Endothelial cell of umbilical vein (primary cell): ENCODE measurements at regions not wholly inside any gene's neighbourhood (a gene's known extent, or its start where the extent isn't known, plus 50 kb on each side); places are given as distances from the start of the nearest gene placed in this dataset.

Experiments
- BruUV-seq: library from RNA; stranded (reverse); fragments of 400-500 nt; replicated peaks from 2 replicates; lab custom pipeline; 2021; lab: Mats Ljungman, UMichigan
- CTCF ChIA-PET: fragments of 300-600, 350-600 bp; sonication (Branson Sonifier 250); formaldehyde crosslinking; loops from one replicate; lab custom pipeline; 2021; ENCODE audit warnings: antibody characterized with exemption, inconsistent platforms; lab: Charles Lee
- POLR2A ChIA-PET: fragments of 300-600, 350-600 bp; sonication (Branson Sonifier 250); formaldehyde crosslinking; loops from one replicate; lab custom pipeline; 2021; ENCODE audit warnings: antibody characterized with exemption, inconsistent platforms; lab: Charles Lee
- DNase-seq: peaks from one replicate; pipeline ENCODE4 v3.0.0-alpha.2; 2011; ENCODE audit warnings: low read depth, low spot score
- FAIRE-seq: peaks from 2 replicates; lab custom pipeline; 2011; peaks lifted over from hg19 to GRCh38; lab: Jason Lieb, UNC
- H2AFZ ChIP-seq: 2 replicates; pipeline ENCODE4 v1.6.0; 2012; ENCODE audit warnings: low read depth, low read length, control low read depth, inconsistent platforms
- H3K27ac ChIP-seq: 2 replicates; pipeline ENCODE4 v1.5.1; 2011; ENCODE audit warnings: low read depth, mild to moderate bottlenecking, control low read depth, low read length, moderate library complexity; ENCODE audit not compliant: insufficient read depth
- H3K27me3 ChIP-seq, 2 experiments: 2 replicates each; pipeline versions ENCODE4 v1.6.0 to v1.6.1; 2011; ENCODE audit warnings: low read length in 2 of 2, mixed read lengths in 1 of 2; ENCODE audit not compliant: control insufficient read depth in 2 of 2, insufficient read depth in 2 of 2
- H3K36me3 ChIP-seq, 2 experiments: 2 replicates in 1 of 2; 3 replicates in 1 of 2; pipeline ENCODE4 v1.5.1; 2011; ENCODE audit warnings: low read length in 2 of 2, mild to moderate bottlenecking in 1 of 2, moderate library complexity in 1 of 2; ENCODE audit not compliant: control insufficient read depth in 2 of 2, insufficient read depth in 2 of 2; ENCODE audit errors: extremely low read depth in 1 of 2
- H3K4me1 ChIP-seq: 3 replicates; pipeline ENCODE4 v1.5.1; 2011; ENCODE audit warnings: mild to moderate bottlenecking, low read length; ENCODE audit not compliant: control insufficient read depth, insufficient read depth; ENCODE audit errors: extremely low read depth
- H3K4me2 ChIP-seq: 2 replicates; pipeline ENCODE4 v1.6.1; 2011; ENCODE audit warnings: low read length, control low read depth, mixed read lengths; ENCODE audit not compliant: insufficient read depth
- H3K4me3 ChIP-seq, 3 experiments: fragments of 200-600 bp in 1 of 3; sonication (generic), shearing (Covaris generic) in 1 of 3; replicated peaks in 1 of 3; 2 replicates each; pipeline ENCODE4 v1.5.1; 2011 to 2016; ENCODE audit warnings: control low read depth in 3 of 3, low read length in 3 of 3, mild to moderate bottlenecking in 2 of 3, inconsistent platforms in 1 of 3, low read depth in 1 of 3, moderate library complexity in 1 of 3; ENCODE audit not compliant: insufficient read depth in 1 of 3
- H3K79me2 ChIP-seq: 2 replicates; pipeline ENCODE4 v1.6.0; 2012; ENCODE audit warnings: low read length, inconsistent platforms; ENCODE audit not compliant: control insufficient read depth, insufficient read depth
- H3K9ac ChIP-seq: replicated peaks from 2 replicates; pipeline ENCODE3; 2011; ENCODE audit warnings: low read length, control low read depth; ENCODE audit not compliant: insufficient read depth; ENCODE audit errors: extremely low read depth
- H3K9me1 ChIP-seq: replicated peaks from 3 replicates; pipeline ENCODE4 v1.6.0; 2011; ENCODE audit warnings: mild to moderate bottlenecking, low read length; ENCODE audit not compliant: control insufficient read depth, insufficient read depth; ENCODE audit errors: extremely low read depth
- H3K9me3 ChIP-seq: replicated peaks from 2 replicates; pipeline ENCODE4 v1.5.1; 2012; ENCODE audit warnings: low read length, inconsistent platforms; ENCODE audit not compliant: control insufficient read depth, insufficient read depth
- H4K20me1 ChIP-seq: replicated peaks from 2 replicates; pipeline ENCODE3; 2011; ENCODE audit warnings: mild to moderate bottlenecking, low read length; ENCODE audit not compliant: control insufficient read depth, insufficient read depth; ENCODE audit errors: extremely low read depth
- EZH2 ChIP-seq: IDR thresholded peaks from 2 replicates; pipeline ENCODE4 v1.6.1; 2012; ENCODE audit warnings: borderline replicate concordance, low read depth, mild to moderate bottlenecking, moderate library complexity, low read length, inconsistent platforms; ENCODE audit not compliant: severe bottlenecking
- FOS ChIP-seq: IDR thresholded peaks from 2 replicates; pipeline ENCODE4 v1.6.1; 2011; ENCODE audit warnings: mild to moderate bottlenecking, low read length, moderate library complexity, borderline replicate concordance; ENCODE audit not compliant: insufficient read depth
- GATA2 ChIP-seq: IDR thresholded peaks from 2 replicates; pipeline ENCODE4 v1.7.0; 2011; ENCODE audit warnings: low read depth, mild to moderate bottlenecking, moderate library complexity, mixed read lengths, low read length; ENCODE audit not compliant: insufficient read length, insufficient read depth
- JUN ChIP-seq: IDR thresholded peaks from 2 replicates; pipeline ENCODE4 v1.6.1; 2011; ENCODE audit warnings: borderline replicate concordance, low read depth; ENCODE audit not compliant: insufficient read length, insufficient read depth
- MYC ChIP-seq: IDR thresholded peaks from one replicate; pipeline ENCODE4 v1.6.1; 2011; ENCODE audit warnings: mild to moderate bottlenecking, low read depth, low read length
- POLR2A ChIP-seq: IDR thresholded peaks from 2 replicates; pipeline ENCODE4 v1.6.1; 2012; ENCODE audit warnings: low read depth, mild to moderate bottlenecking, control low read depth, low read length
- POLR2AphosphoS5 ChIP-seq: IDR thresholded peaks from 2 replicates; pipeline ENCODE4 v1.6.1; 2012; ENCODE audit warnings: low read depth, mild to moderate bottlenecking, control low read depth, low read length, moderate library complexity; ENCODE audit not compliant: insufficient read depth
- dilution Hi-C: fragments of 300-500 bp; cut with MboI; formaldehyde crosslinking; loops from one replicate; pipeline ENCODE4 v1.15.0; 2019; ENCODE audit warnings: low sequenced_read_pairs; ENCODE audit not compliant: extremely low pct_ligation_motif_present
- intact Hi-C: fragments of 100-400 bp; cut with micrococcal nuclease; formaldehyde crosslinking; loops from one replicate; pipeline ENCODE4 v1.10.0; 2022
- TF ChIP-seq, protein P1 (sequence below): IDR thresholded peaks from 2 replicates; pipeline ENCODE4 v1.6.1; 2011; ENCODE audit not compliant: insufficient read depth, insufficient read length
- TF ChIP-seq, protein P2 (sequence below), 2 donors: IDR thresholded peaks; 1 replicate in 1 of 2; 2 replicates in 1 of 2; pipeline ENCODE4 v1.5.1; 2011; ENCODE audit warnings: low read length in 2 of 2, mild to moderate bottlenecking in 2 of 2, moderate library complexity in 2 of 2, control low read depth in 1 of 2, inconsistent platforms in 1 of 2, low read depth in 1 of 2; ENCODE audit not compliant: insufficient read depth in 1 of 2; ENCODE audit errors: extremely low read depth in 1 of 2

DNA sequence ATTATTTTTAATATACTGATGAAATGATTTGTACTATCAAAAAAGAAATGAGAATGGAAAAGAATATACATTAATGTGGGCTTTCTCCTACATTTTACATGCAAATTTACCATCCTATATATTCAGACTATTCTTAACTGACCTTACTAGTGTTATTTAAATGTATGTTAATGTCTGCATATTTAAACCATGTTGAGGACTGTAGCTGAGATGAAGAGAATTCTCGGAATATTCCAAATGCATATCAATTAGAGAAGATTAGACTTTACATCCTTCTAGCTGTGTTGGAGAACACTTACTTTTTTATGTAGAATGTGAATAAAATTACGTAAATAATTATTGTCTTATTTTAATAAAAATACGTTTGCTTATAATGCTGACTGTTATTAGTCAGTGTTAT, 990.1 kb upstream of the LRFN5 start:
- ChIA-PET POLR2A (no interaction called here), CTCF (no interaction called here)
- Histone ChIP-seq H3K79me2 (no peaks in the 10 kb centered on the region), H3K27me3 (no peaks in the 10 kb centered on the region), H3K4me1 (no peaks in the 10 kb centered on the region), H3K4me3 (no peak overlapping the region), H3K27ac (no peak overlapping the region), H4K20me1 (no peaks in the 10 kb centered on the region), H2AFZ (no peak overlapping the region), H3K9ac (no peak overlapping the region), H3K4me2 (no peak overlapping the region), H3K9me3 (peaks cover 5% of the 10 kb centered on the region), H3K9me1 (no peaks in the 10 kb centered on the region), H3K36me3 (no peaks in the 10 kb centered on the region)
- FAIRE-seq (no peak), DNase-seq (no peak)
- dilution Hi-C loops, result no loop called here
- TF ChIP-seq MYC, result no peak
- TF ChIP-seq, protein P1, sequence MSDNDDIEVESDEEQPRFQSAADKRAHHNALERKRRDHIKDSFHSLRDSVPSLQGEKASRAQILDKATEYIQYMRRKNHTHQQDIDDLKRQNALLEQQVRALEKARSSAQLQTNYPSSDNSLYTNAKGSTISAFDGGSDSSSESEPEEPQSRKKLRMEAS, result no peak
- no peak for TF ChIP-seq POLR2A
- no peak for TF ChIP-seq POLR2AphosphoS5
- TF ChIP-seq FOS, result no peak
- TF ChIP-seq EZH2, result no peak
- no peak for TF ChIP-seq GATA2
- TF ChIP-seq, protein P2, sequence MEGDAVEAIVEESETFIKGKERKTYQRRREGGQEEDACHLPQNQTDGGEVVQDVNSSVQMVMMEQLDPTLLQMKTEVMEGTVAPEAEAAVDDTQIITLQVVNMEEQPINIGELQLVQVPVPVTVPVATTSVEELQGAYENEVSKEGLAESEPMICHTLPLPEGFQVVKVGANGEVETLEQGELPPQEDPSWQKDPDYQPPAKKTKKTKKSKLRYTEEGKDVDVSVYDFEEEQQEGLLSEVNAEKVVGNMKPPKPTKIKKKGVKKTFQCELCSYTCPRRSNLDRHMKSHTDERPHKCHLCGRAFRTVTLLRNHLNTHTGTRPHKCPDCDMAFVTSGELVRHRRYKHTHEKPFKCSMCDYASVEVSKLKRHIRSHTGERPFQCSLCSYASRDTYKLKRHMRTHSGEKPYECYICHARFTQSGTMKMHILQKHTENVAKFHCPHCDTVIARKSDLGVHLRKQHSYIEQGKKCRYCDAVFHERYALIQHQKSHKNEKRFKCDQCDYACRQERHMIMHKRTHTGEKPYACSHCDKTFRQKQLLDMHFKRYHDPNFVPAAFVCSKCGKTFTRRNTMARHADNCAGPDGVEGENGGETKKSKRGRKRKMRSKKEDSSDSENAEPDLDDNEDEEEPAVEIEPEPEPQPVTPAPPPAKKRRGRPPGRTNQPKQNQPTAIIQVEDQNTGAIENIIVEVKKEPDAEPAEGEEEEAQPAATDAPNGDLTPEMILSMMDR (IDR thresholded peaks at IDR 0.05; ENCODE audit: extremely low read depth in 1 of 2, insufficient read depth in 1 of 2, low read depth in 1 of 2, low read length in 2 of 2), result no peak
- no peak for TF ChIP-seq JUN
- BruUV-seq, result no TSS peak
- intact Hi-C loops, result no loop called here
